Fibroblast of villous mesenchyme (primary cell): ENCODE measurements at regions not wholly inside any gene's neighbourhood (a gene's known extent, or its start where the extent isn't known, plus 50 kb on each side); places are given as distances from the start of the nearest gene placed in this dataset.

ENCODE experiments used
- DNase-seq: peaks from one replicate; pipeline ENCODE4 v3.0.0-alpha.2; 2010; ENCODE audit warnings: low read depth
- H3K4me3 ChIP-seq: 2 replicates; pipeline ENCODE4 v1.5.1; 2011; ENCODE audit warnings: low read depth, mild to moderate bottlenecking, low read length
- CTCF ChIP-seq: IDR thresholded peaks from 2 replicates; pipeline ENCODE4 v1.5.1; 2012; ENCODE audit warnings: low read depth, mild to moderate bottlenecking, low read length; ENCODE audit not compliant: insufficient read depth

DNA sequence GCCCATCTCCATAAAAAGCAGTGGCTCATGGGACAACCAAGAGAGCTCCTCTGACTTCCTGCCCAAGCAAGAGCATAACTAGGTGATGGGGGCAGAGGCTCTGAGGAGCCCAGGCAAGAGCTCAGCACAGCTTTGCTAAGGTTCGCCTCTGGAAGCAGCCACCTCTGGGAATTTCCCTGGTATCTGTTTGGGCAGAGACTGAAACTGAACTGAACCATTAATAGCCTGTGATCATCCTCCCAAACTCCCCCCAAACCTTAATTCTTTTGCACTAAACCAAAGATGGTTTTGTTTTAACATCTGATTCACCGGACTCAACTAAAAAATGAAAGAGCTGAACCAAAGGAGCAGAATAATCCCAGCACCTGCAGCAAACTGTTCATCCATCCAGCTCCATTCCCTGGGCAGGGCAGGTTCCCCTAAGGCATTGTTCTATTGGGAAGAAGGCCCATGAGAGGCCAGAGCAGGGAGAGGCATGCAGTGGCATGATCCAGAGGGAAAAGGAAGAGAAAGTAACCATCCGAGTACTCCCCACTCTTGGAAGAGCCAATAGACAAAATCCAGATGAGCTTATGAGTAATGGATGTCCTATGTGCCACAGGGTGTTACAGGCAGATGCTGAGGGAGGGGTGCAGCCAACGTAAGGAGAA is 77.8 kb upstream of the KAZN start:
- no peak for TF ChIP-seq CTCF
- no peak for DNase-seq
- H3K4me3 ChIP-seq: no peak overlapping the region

GRCh38 chr1:14521622-14522021 is 76.9 kb upstream of the KAZN start:
- no peak overlapping the region for H3K4me3 ChIP-seq
- peak; percentile 9 for DNase-seq
- TF ChIP-seq CTCF: no peak

- peak; percentile 87 for DNase-seq
Observed at GRCh38 chr1:14522077-14522925, 76.2 kb upstream of the KAZN start.

GRCh38 chr1:14522926-14523241 is 75.6 kb upstream of the KAZN start:
- DNase-seq: peak; percentile 70
- H3K4me3 ChIP-seq: no peak overlapping the region
- no peak for TF ChIP-seq CTCF

More at GRCh38 chr1:14522077-14522925, 76.2 kb upstream of the KAZN start:
- H3K4me3 ChIP-seq: no peak overlapping the region
- no peak for TF ChIP-seq CTCF

- H3K4me3 ChIP-seq: no peak overlapping the region
- DNase-seq: no peak
- no peak for TF ChIP-seq CTCF
Observed at GRCh38 chr1:14524826-14525636, 73.5 kb upstream of the KAZN start.

DNA sequence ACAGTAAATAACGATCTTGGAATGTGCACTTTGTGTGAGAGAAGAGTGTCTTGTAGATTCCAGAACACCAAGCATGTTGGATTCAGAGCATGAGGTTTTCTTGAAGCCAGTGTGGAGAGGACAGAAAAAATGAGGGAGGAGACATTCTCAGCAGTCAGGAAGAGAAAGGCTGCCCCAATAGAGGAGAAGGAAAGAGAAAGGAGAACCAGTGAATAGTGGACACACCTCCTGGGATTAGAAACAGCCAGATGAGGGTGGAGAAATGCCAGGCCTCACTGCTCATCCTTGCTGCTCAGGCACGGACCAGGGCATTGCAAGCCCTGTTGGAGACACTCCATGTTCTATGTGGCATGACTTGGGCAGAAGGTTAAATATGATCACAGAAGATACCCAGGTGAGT is 69.0 kb upstream of the KAZN start:
- DNase-seq: no peak
- H3K4me3 ChIP-seq: no peak overlapping the region
- no peak for TF ChIP-seq CTCF
